Testis (tissue), 2 donors: ENCODE measurements at regions not wholly inside any gene's neighbourhood (a gene's known extent, or its start where the extent isn't known, plus 50 kb on each side); places are given as distances from the start of the nearest gene placed in this dataset.

Experiments used
- DNase-seq: peaks from one replicate; pipeline ENCODE4 v3.0.0-alpha.2; 2019
- H3K27ac ChIP-seq, 2 donors: fragments of 200-600 bp; sonication (generic); one replicate each; pipeline ENCODE4 v1.5.1; 2019
- H3K27me3 ChIP-seq: fragments of 200-600 bp; sonication (generic); one replicate; pipeline ENCODE4 v1.5.1; 2019
- H3K36me3 ChIP-seq: fragments of 200-600 bp; sonication (generic); one replicate; pipeline ENCODE4 v1.5.1; 2017; ENCODE audit warnings: low read depth; ENCODE audit errors: missing control alignments
- H3K4me1 ChIP-seq: fragments of 200-600 bp; sonication (generic); one replicate; pipeline ENCODE4 v1.5.1; 2019
- H3K4me3 ChIP-seq, 2 donors: fragments of 200-600 bp; sonication (generic); one replicate each; pipeline ENCODE4 v1.5.1; 2017 to 2019
- H3K9me3 ChIP-seq: fragments of 200-600 bp; sonication (generic); one replicate; pipeline ENCODE4 v1.5.1; 2017
- CTCF ChIP-seq, 3 experiments: fragments of 450-650 bp in 2 of 3; fragments of 200-600 bp in 1 of 3; sonication (generic) in 1 of 3; IDR thresholded peaks; one replicate each; pipeline ENCODE4 v1.5.1; 2016 to 2019; ENCODE audit warnings: antibody characterized with exemption in 3 of 3, mild to moderate bottlenecking in 2 of 3, moderate library complexity in 1 of 3
- POLR2A ChIP-seq: fragments of 450-650 bp; IDR thresholded peaks from one replicate; pipeline ENCODE4 v1.6.1; 2017; ENCODE audit warnings: antibody characterized with exemption, mild to moderate bottlenecking, moderate library complexity
- WGBS, 2 donors: methylation state at CpG; one replicate each; pipeline ENCODE4 v1.1.5; 2018; 5-methylcytosine and 5-hydroxymethylcytosine counted together
- intact Hi-C: fragments of 100-400 bp; cut with DNase I; formaldehyde crosslinking; loops from one replicate; pipeline ENCODE4 v1.15.1; 2023; ENCODE audit warnings: low total_unique reads

GRCh38 chr4:127344071-127344470 lies 288.7 kb upstream of the INTU start:
- Histone ChIP-seq H3K4me3 (no peak overlapping the region), H3K27me3 (no peaks in the 10 kb centered on the region), H3K4me1 (no peaks in the 10 kb centered on the region), H3K27ac (no peak overlapping the region), H3K36me3 (no peaks in the 10 kb centered on the region), H3K9me3 (no peaks in the 10 kb centered on the region)
- WGBS, 2 donors: 90 to 98% methylated on average over 3 of the region's 3 CpGs
- no peak for TF ChIP-seq CTCF (IDR thresholded peaks at IDR 0.05)
- TF ChIP-seq POLR2A: no peak
- intact Hi-C loops: no loop called here
- DNase-seq: no peak

GRCh38 chr4:127347936-127348335 lies 284.8 kb upstream of the INTU start:
- intact Hi-C loops: no loop called here
- Histone ChIP-seq H3K4me1 (no peaks in the 10 kb centered on the region), H3K27ac (no peak overlapping the region), H3K9me3 (no peaks in the 10 kb centered on the region), H3K27me3 (no peaks in the 10 kb centered on the region), H3K4me3 (no peak overlapping the region), H3K36me3 (no peaks in the 10 kb centered on the region)
- WGBS, 2 donors: 56 to 57% methylated on average over 2 of the region's 2 CpGs
- TF ChIP-seq CTCF (IDR thresholded peaks at IDR 0.05): no peak
- no peak for TF ChIP-seq POLR2A
- DNase-seq: no peak

GRCh38 chr4:127352220-127353113 lies 280.3 kb upstream of the INTU start:
- no peaks in the 10 kb centered on the region for H3K4me1 ChIP-seq
- no peak for DNase-seq
- no peaks in the 10 kb centered on the region for H3K27me3 ChIP-seq
- TF ChIP-seq POLR2A (no peak), CTCF (IDR thresholded peaks at IDR 0.05) (peak in 1 of 3 experiments; percentile 9)
- no peak overlapping the region for H3K4me3 ChIP-seq
- H3K27ac ChIP-seq: no peak overlapping the region
- intact Hi-C loops: no loop called here
- H3K9me3 ChIP-seq: no peaks in the 10 kb centered on the region
- H3K36me3 ChIP-seq: no peaks in the 10 kb centered on the region
- 49 to 54% methylated on average over 7 of the region's 7 CpGs for WGBS, 2 donors

GRCh38 chr4:127355743-127356142 lies 277.0 kb upstream of the INTU start:
- H3K4me1 ChIP-seq: no peaks in the 10 kb centered on the region
- 80 to 83% methylated on average over 2 of the region's 2 CpGs for WGBS, 2 donors
- H3K36me3 ChIP-seq: no peaks in the 10 kb centered on the region
- H3K9me3 ChIP-seq: no peaks in the 10 kb centered on the region
- H3K27me3 ChIP-seq: no peaks in the 10 kb centered on the region
- no peak overlapping the region for H3K4me3 ChIP-seq
- no peak for TF ChIP-seq POLR2A
- TF ChIP-seq CTCF (IDR thresholded peaks at IDR 0.05): no peak
- intact Hi-C loops: no loop called here
- H3K27ac ChIP-seq: no peak overlapping the region
- DNase-seq: no peak

- Histone ChIP-seq H3K4me3 (no peak overlapping the region), H3K27ac (no peak overlapping the region), H3K36me3 (no peaks in the 10 kb centered on the region), H3K4me1 (no peaks in the 10 kb centered on the region), H3K9me3 (no peaks in the 10 kb centered on the region), H3K27me3 (no peaks in the 10 kb centered on the region)
- no peak for TF ChIP-seq CTCF (IDR thresholded peaks at IDR 0.05)
- TF ChIP-seq POLR2A: no peak
- intact Hi-C loops: no loop called here
- DNase-seq: no peak
Measured at GRCh38 chr4:127357765-127358164, 275.0 kb upstream of the INTU start.
